NCI-H510A treated with DMSO at 0.1 percent for 48 hours (cell line): ENCODE measurements at regions not wholly inside any gene's neighbourhood (a gene's known extent, or its start where the extent isn't known, plus 50 kb on each side); places are given as distances from the start of the nearest gene placed in this dataset.

Experiments
- DNase-seq: peaks from one replicate; lab custom pipeline; 2025; lab: John Stamatoyannopoulos, UW

- no peak for DNase-seq
Observed at GRCh38 chr3:135310317-135310716, 515.3 kb downstream of the EPHB1 start.

DNA sequence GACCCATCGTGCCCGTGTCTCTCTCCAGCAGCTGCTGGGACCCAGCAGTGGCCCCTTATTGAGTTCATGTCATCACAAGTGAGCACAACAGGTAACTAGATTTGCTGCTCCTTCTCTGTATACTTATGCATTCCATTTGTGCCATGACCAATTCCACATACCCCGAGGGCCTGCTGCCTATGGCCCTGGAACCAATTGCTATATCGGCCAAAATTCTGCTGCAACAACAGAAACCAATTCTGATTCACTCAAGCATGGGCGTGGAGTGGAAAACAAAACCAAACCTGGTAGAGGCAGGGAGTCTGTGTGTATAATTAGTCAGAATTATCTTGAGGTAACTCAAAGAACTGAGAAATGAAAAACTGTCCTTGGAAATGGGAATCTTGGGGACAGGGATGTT is 516.6 kb downstream of the EPHB1 start:
- DNase-seq = no peak

DNA sequence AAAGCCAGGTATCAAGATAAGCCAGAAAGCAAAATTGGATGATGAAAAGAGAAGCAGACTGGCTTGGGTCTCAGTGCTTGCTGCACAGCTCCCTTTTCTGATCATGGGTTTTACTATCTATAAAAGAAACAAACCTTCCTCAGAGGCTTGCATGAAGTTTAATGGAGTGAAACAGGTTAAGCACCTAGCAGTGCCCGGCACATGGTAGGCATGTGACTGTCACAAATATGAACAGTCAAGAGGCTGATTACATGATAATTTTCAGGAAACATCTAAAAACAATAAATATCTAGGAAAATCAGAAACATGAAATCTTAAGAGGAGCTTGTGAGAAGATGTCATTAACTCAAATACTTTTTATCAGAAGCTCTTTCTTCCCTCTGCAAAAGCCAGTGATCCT is 519.2 kb downstream of the EPHB1 start:
- DNase-seq = no peak

- DNase-seq = no peak
Observed at GRCh38 chr3:135324301-135324700, 529.2 kb downstream of the EPHB1 start.

DNA sequence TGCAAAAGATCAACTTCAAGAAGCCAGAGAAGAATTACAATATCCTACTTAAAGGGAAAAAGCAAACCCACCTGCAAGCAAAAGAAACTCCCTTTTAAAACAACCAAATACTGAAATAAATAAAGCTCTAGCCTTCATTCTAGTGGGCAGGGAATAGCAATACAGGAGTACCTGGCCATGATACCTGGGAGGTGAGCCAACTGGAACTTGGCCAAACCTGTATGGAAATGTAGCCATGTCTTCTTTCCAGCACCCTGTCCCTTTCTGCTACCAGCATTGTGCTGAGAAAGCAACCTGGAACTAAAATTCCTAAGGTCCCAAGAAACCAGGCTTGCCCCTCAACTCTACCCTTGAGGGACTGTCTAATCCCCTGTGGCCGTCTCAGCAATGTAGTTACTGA is 530.0 kb downstream of the EPHB1 start:
- DNase-seq = peak; percentile 48

DNA sequence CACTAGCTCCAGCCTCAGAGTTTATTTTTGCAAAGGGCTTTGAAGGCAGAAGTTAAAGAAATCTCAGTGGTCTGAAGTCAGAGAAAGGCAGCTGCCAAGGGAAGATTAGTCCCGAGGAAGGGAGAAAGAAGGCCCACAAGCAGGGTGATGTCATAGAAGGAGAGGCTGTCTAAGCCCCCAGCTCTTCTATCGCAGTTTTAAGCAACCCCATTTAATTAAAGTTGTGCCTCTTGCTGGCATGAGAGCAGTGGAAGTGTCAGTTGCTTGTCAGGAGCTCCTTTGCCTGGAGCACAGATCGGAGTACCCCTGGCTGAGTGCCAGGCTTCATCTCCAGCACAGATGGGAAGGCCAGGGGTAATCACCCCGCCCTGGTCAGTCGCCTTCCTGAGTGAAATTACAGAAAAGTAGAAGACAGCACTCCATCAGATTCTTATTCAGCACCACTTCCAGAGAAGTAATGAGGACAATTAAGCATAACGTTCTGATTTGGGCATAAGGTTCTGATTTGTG is 530.7 kb downstream of the EPHB1 start:
- no peak for DNase-seq

DNA sequence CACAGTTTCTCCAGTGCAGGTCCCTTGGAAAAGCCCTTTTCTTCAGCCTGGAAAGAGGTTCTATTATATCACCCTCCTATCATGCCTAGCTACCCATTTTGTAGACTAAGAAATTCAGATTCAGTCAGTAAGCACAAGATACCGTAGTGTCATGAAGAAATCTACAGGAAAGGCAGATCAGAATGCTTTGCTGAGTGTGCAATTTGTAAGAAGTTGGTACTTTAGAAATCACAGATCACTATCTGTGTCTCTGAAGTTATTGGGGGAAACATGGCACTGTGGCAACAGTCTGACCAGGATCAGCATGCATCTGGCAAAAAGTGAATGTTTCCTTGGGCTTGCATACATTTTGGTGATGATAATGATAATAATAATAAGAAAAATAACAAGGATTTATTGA is 531.8 kb downstream of the EPHB1 start:
- no peak for DNase-seq

DNA sequence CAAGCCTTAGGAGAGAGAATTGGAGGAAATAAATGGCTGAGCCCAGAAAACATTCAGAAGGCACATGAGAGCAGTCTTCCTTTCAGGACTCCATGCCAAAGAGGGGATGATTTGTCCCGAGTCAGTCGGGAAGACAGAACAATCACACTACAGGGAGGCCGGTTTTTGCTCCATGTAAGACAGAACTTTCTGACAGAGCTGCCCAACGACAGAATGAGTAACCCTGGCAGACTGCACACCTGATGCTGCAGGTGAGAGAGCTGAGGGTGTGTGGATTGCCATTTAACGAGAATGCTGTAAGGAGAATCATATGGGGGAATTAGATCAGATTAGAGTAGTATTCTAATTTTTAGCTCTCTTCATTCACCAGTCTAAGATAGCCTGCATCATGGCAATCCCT is 533.0 kb downstream of the EPHB1 start:
- DNase-seq = no peak

DNA sequence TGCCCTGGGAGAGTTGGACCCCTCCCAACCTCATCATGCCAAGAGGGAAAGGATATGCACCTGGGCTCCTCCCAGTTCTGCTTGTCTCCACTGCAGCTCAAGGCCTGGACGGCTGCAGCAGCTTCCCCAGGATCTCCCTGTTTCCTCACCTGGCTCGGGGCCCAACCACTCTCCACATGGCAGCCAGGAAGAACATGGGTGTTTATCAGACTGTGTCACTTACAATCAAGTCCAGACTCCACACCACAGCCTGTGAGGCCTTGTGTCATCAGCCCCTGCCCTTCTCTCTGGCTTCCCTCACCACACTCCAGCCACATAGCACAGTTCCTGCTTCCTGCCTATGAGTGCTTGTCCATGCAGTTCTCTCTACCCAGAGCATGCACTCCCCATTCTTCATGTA is 534.4 kb downstream of the EPHB1 start:
- peak; percentile 32 for DNase-seq

DNA sequence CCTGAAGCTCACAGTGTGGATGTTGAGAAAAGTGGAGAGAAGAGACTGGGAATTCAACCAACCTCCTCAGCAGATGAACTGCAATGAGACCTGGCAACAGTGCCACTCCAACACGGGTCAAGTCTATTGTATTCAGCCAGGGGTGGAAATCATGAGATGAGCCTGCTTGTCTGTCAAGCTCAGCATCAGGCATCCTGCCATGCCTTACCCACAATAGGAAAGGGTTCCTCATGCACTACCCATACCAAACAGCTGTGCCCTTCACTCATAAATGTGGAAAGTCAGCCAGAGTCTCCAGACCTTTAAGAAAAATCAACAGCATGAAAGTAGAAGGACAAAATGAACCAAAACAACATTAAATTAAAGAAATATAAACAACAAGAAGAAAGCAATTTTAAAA is 542.1 kb downstream of the EPHB1 start:
- DNase-seq = no peak

DNA sequence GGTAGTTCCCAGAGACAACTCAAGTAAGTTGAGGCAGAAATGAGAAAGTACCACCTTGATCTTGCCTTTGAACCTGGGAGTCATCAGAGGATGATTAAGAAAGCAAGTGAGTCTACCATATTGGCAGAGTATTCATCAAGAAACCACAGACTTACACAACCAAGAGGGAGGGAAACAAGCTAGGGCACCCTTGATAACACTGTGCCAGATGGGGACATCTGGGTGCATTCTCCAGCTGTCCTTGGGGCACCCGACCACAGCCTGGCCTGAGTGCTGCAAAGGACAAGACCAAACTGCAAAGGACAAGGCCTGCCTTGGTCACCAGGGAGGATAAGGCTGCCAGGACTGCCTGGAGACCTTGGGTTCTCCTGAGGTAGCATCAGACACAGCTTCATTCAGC is 553.6 kb downstream of the EPHB1 start:
- DNase-seq = no peak

DNA sequence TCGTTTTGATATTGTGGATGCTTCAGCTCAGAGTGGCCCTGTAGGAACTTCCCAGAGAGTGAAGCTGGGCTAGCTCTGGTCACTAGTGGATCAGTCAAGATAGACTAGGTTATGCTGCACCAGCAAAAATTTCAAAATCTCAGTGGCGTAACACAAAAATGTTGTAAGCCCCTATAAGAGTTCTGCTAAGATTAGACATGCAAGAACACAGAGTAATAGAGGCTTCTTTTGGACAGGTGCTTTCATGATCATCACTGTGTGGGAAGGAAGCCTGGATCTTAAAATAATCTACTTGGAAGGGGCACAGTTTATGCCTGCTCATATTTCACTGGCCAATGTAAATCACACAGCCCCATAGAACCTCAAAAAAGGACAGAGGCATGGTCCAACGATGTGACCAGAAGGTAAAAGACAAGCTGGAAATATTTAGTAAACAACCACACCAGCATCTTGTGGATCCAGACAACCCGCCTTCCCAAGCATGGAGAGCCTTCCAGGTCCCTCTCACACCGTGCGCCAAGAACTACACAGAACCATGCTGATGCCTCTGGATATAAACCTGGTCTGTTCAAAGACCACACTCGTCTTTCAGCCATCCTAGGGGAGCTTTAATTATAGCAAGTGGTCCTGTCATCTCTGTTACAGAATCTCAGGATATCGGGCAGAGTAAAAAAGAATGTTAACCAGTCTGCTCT is 554.3 kb downstream of the EPHB1 start:
- no peak for DNase-seq

- DNase-seq = no peak
Observed at GRCh38 chr3:135352213-135352612, 557.2 kb downstream of the EPHB1 start.

DNA sequence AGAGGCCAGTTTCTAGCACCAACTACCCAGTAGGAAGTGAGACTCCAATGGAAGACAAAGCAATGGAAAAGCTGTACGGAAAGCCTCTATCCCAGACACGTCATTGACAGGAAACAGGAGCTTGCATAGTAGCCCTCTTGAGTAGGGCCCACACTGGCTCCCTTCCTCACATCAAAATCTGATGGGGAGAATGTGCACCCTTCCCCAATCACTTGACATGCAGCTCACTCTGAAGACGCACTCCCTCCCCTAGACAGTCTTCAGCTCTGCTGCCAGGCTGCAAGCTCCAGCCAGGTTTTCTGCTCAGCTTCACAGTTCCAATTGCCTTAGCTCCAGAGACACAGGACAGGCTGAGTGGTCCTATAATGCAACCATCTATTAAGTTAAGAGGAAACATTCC is 567.8 kb downstream of the EPHB1 start:
- no peak for DNase-seq

GRCh38 chr3:135364676-135365075 is 569.6 kb downstream of the EPHB1 start:
- no peak for DNase-seq

GRCh38 chr3:135366816-135367215 is 571.8 kb downstream of the EPHB1 start:
- no peak for DNase-seq

GRCh38 chr3:135368316-135368715 is 573.3 kb downstream of the EPHB1 start:
- DNase-seq = no peak

DNA sequence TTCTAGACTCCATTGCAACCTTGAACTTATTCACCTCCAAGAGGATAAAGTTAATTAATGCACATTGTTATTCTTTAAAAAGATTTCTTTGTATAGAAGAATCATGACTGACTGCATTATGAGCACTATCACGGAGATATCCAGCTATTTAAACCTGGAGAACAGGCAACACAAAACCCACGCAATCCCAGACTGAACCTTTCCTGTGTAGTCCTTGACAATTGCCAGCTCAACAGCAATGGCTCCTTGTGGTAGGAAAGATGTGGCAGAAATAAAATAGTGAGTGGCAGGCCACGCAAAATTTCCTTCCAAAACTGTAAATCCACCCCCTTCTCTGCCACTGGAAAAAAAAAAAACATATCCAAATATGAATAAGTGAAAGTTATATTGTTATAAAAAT is 573.7 kb downstream of the EPHB1 start:
- no peak for DNase-seq

GRCh38 chr3:135374571-135374970 is 579.5 kb downstream of the EPHB1 start:
- DNase-seq = no peak

DNA sequence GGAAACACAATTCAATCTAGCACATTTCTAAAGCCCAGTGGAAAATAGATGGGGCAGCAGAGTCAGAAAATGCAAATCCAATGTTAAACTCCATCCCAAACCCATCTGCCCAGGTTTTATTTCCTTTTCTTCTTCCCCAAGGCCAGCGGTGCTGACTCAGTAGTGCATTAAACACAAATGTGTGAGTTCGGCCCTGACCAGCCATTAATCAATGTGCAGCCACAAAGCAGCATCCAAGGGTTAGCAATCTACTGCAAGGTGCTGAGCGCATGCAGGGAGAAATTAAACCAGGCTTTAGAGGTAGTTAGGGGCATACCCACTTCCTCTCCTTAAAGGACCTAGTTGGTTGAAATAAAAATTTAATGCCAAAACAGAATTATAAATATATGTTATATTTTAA is 583.3 kb upstream of the PPP2R3A start:
- no peak for DNase-seq

- no peak for DNase-seq
Observed at GRCh38 chr3:135382621-135383020, 582.9 kb upstream of the PPP2R3A start.

DNA sequence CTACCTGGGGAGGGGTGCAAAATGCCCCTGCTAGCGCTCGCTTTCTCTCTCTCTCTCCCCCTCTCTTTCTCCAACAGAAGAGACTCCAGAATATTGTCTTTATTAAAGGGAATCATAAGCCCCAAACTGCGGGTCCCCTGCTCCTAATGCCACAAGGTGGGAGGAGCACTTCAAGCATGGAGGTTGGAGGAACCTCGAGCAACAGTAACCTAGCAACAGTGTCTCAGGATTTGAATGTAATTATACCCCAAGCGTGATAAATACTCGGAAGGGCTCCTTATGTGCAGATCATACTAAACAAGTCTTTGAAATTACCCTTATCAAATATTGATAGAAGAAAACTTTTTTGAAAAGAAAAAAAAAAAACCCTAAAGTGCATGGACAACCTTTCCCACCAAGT is 582.2 kb upstream of the PPP2R3A start:
- no peak for DNase-seq

- no peak for DNase-seq
Observed at GRCh38 chr3:135392151-135392550, 573.4 kb upstream of the PPP2R3A start.

DNA sequence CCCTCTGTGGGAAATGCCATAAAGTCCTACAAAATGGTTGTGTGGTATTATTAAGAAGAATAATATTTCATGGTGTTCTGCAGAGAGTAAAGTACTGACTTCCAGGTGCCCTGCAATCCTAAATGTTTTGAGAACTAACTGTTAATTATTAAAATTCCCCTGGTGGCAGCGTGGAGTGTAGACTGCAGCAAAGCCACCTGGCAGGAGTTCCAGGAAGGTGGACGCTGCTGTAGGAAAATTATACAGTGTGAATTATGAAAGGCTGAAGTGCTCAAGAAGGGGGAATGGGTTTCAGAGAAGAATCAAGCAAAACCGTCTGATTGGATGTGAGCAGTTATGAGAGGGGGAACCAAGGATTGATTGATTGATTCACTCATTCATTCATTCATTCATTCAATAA is 572.4 kb upstream of the PPP2R3A start:
- DNase-seq = no peak
